ENCODE measurements at regions not wholly inside any gene's neighbourhood (a gene's known extent, or its start where the extent isn't known, plus 50 kb on each side); places are given as distances from the start of the nearest gene placed in this dataset.

- DNase-seq: peak; percentile 61
Observed at GRCh38 chr13:106232681-106233080, 302.8 kb downstream of the EFNB2 start.

- DNase-seq: peak; percentile 36
Observed at GRCh38 chr13:106230450-106230849, 305.0 kb downstream of the EFNB2 start.

- no peak for DNase-seq
Observed at GRCh38 chr13:106225126-106225525, 310.3 kb downstream of the EFNB2 start.

- DNase-seq: no peak
Observed at GRCh38 chr13:106220211-106220610, 315.3 kb downstream of the EFNB2 start.

- no peak for DNase-seq
Observed at GRCh38 chr13:106213028-106213757, 322.3 kb downstream of the EFNB2 start.

GRCh38 chr13:106212386-106213010 lies 323.0 kb downstream of the EFNB2 start:
- DNase-seq: no peak

GRCh38 chr13:106210324-106210723 lies 325.1 kb downstream of the EFNB2 start:
- no peak for DNase-seq

- no peak for DNase-seq
Observed at GRCh38 chr13:106205871-106206270, 329.6 kb downstream of the EFNB2 start.

- DNase-seq: no peak
Observed at GRCh38 chr13:106197496-106197895, 338.0 kb downstream of the EFNB2 start.

GRCh38 chr13:106187501-106188095 lies 347.9 kb downstream of the EFNB2 start:
- no peak for DNase-seq

GRCh38 chr13:106187101-106187500 lies 348.4 kb downstream of the EFNB2 start:
- DNase-seq: no peak

- DNase-seq: no peak
Observed at GRCh38 chr13:106186366-106187030, 349.0 kb downstream of the EFNB2 start.

GRCh38 chr13:106184790-106185189 lies 350.7 kb downstream of the EFNB2 start:
- no peak for DNase-seq

- DNase-seq: no peak
Observed at GRCh38 chr13:106183410-106184065, 351.9 kb downstream of the EFNB2 start.

GRCh38 chr13:106182404-106182803 lies 353.1 kb downstream of the EFNB2 start:
- DNase-seq: no peak

GRCh38 chr13:106178816-106179215 lies 356.6 kb downstream of the EFNB2 start:
- DNase-seq: no peak

GRCh38 chr13:106177146-106177545 lies 358.3 kb downstream of the EFNB2 start:
- DNase-seq: no peak

- no peak for DNase-seq
Observed at GRCh38 chr13:106176117-106176516, 359.3 kb downstream of the EFNB2 start.

- no peak for DNase-seq
Observed at GRCh38 chr13:106173891-106174610, 361.4 kb downstream of the EFNB2 start.

- no peak for DNase-seq
Observed at GRCh38 chr13:106173346-106173745, 362.1 kb downstream of the EFNB2 start.

GRCh38 chr13:106172176-106172905 lies 363.1 kb downstream of the EFNB2 start:
- DNase-seq: no peak

- DNase-seq: no peak
Observed at GRCh38 chr13:106163426-106163825, 372.0 kb downstream of the EFNB2 start.

Measured in NCI-H446 treated with DMSO at 0.1 percent for 48 hours (cell line).